Neural cell (in vitro differentiated cells): ENCODE measurements at regions not wholly inside any gene's neighbourhood (a gene's known extent, or its start where the extent isn't known, plus 50 kb on each side); places are given as distances from the start of the nearest gene placed in this dataset.

Experiments
- EP300 ChIP-seq: fragments of 450-650 bp; conservative IDR thresholded peaks from 2 replicates; pipeline ENCODE4 v1.6.1; 2014; ENCODE audit warnings: antibody characterized with exemption, mild to moderate bottlenecking, moderate library complexity; ENCODE audit not compliant: poor library complexity, severe bottlenecking
- SMC3 ChIP-seq: fragments of 450-650 bp; conservative IDR thresholded peaks from 2 replicates; pipeline ENCODE4 v1.6.1; 2014; ENCODE audit warnings: antibody characterized with exemption, mild to moderate bottlenecking, moderate library complexity; ENCODE audit not compliant: poor library complexity
- TF ChIP-seq, protein P1 (sequence below): fragments of 450-650 bp; IDR thresholded peaks from 2 replicates; pipeline ENCODE4 v1.5.1; 2014; ENCODE audit warnings: antibody characterized with exemption, mild to moderate bottlenecking, moderate library complexity; ENCODE audit not compliant: poor library complexity, severe bottlenecking

- TF ChIP-seq EP300 (no peak), SMC3 (no peak)
- TF ChIP-seq, protein P1, sequence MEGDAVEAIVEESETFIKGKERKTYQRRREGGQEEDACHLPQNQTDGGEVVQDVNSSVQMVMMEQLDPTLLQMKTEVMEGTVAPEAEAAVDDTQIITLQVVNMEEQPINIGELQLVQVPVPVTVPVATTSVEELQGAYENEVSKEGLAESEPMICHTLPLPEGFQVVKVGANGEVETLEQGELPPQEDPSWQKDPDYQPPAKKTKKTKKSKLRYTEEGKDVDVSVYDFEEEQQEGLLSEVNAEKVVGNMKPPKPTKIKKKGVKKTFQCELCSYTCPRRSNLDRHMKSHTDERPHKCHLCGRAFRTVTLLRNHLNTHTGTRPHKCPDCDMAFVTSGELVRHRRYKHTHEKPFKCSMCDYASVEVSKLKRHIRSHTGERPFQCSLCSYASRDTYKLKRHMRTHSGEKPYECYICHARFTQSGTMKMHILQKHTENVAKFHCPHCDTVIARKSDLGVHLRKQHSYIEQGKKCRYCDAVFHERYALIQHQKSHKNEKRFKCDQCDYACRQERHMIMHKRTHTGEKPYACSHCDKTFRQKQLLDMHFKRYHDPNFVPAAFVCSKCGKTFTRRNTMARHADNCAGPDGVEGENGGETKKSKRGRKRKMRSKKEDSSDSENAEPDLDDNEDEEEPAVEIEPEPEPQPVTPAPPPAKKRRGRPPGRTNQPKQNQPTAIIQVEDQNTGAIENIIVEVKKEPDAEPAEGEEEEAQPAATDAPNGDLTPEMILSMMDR, result no peak
Measured at GRCh38 chr22:48522271-48522670, 1305.4 kb downstream of the BRD1 start.
